ENCODE measurements at regions not wholly inside any gene's neighbourhood (a gene's known extent, or its start where the extent isn't known, plus 50 kb on each side); places are given as distances from the start of the nearest gene placed in this dataset.
"Not testable (repeated sequence)": the region's sequence is repeated elsewhere in the genome, so short reads cannot be mapped to it uniquely, and the experiment has no call there.

GRCh38 chrX:52576474-52576873, 59.6 kb upstream of the XAGE1B start (continued):
- no peak for TF ChIP-seq ZNF462 (CRISPR knock-in tag; IDR thresholded peaks at IDR 0.05)
- no peak for TF ChIP-seq ZNF331 (CRISPR knock-in tag; IDR thresholded peaks at IDR 0.05; ENCODE audit: low read depth)
- no peak for TF ChIP-seq ZNF114 (CRISPR knock-in tag; IDR thresholded peaks at IDR 0.05)
- TF ChIP-seq CTCF (conservative IDR thresholded peaks at IDR 0.05; ENCODE audit: low read depth in 2 of 2): no peak

- H3K36me3 ChIP-seq (ENCODE audit: insufficient read depth): no peaks in the 10 kb centered on the region
- peak; percentile 75 for ATAC-seq
- no peak overlapping the region for H3K4me3 ChIP-seq
- 0 out of 2 replicates have a peak overlapping the region, but pooled peaks have one; percentile 23 for H2AFZ ChIP-seq
- TF ChIP-seq NANOG (IDR thresholded peaks at IDR 0.05; ENCODE audit: borderline replicate concordance) (no peak), ETS1 (IDR thresholded peaks at IDR 0.05) (no peak), CTCF (conservative IDR thresholded peaks at IDR 0.05; ENCODE audit: low read depth in 2 of 2) (peak; percentile 54 to 65), ZNF331 (CRISPR knock-in tag; IDR thresholded peaks at IDR 0.05; ENCODE audit: low read depth) (no peak)
- H4K20me1 ChIP-seq (replicated peaks; ENCODE audit: insufficient read depth): no peaks in the 10 kb centered on the region
- H3K36me3 Mint-ChIP-seq (ENCODE audit: low read depth): no peaks in the 10 kb centered on the region
- peak; percentile 80 for DNase-seq (ENCODE audit: low spot score)
- no peaks in the 10 kb centered on the region for H3K4me1 ChIP-seq (ENCODE audit: insufficient read depth)
- H3K4me2 ChIP-seq: no peak overlapping the region
- no peaks in the 10 kb centered on the region for H3K79me2 ChIP-seq (replicated peaks; ENCODE audit: insufficient read depth)
- H3K27ac Mint-ChIP-seq: no peak overlapping the region
- H3K27me3 Mint-ChIP-seq (ENCODE audit: insufficient read depth, low read depth, poor library complexity): no peaks in the 10 kb centered on the region
- peaks cover 5% of the 10 kb centered on the region; the same call in 1 of the 3 replicates for H3K4me1 Mint-ChIP-seq
- no peak overlapping the region for H3K27ac ChIP-seq (ENCODE audit: low read depth)
- no peaks in the 10 kb centered on the region for H3K27me3 ChIP-seq (ENCODE audit: insufficient read depth)
- no peaks in the 10 kb centered on the region for H3F3A ChIP-seq (replicated peaks; ENCODE audit: low read depth)
- H3K4me3 Mint-ChIP-seq: no peak overlapping the region
- no peaks in the 10 kb centered on the region; the same call in 2 of the 3 replicates for H3K9me3 Mint-ChIP-seq
- no peaks in the 10 kb centered on the region for H3K9me2 ChIP-seq (ENCODE audit: insufficient read depth)
These were observed 57.8 kb upstream of the XAGE1B start for GRCh38 chrX:52574416-52575275.

GRCh38 chrX:52568146-52568545, 51.3 kb upstream of the XAGE1B start:
- H3F3A ChIP-seq (replicated peaks; ENCODE audit: low read depth); H3K36me3 Mint-ChIP-seq (ENCODE audit: low read depth); H3K4me3 Mint-ChIP-seq; H3K4me1 ChIP-seq (ENCODE audit: insufficient read depth); H3K9me3 Mint-ChIP-seq; H3K27me3 Mint-ChIP-seq (ENCODE audit: insufficient read depth, low read depth, poor library complexity); H3K27me3 ChIP-seq (ENCODE audit: insufficient read depth); H3K4me1 Mint-ChIP-seq; H3K4me2 ChIP-seq; H3K27ac Mint-ChIP-seq; H3K27ac ChIP-seq (ENCODE audit: low read depth); H3K4me3 ChIP-seq; H4K20me1 ChIP-seq (replicated peaks; ENCODE audit: insufficient read depth); H3K36me3 ChIP-seq (ENCODE audit: insufficient read depth); ATAC-seq; DNase-seq (ENCODE audit: low spot score); H3K9me2 ChIP-seq (ENCODE audit: insufficient read depth); H2AFZ ChIP-seq; H3K79me2 ChIP-seq (replicated peaks; ENCODE audit: insufficient read depth): not testable (repeated sequence)
